HG03442 (cell line): ENCODE measurements at regions not wholly inside any gene's neighbourhood (a gene's known extent, or its start where the extent isn't known, plus 50 kb on each side); places are given as distances from the start of the nearest gene placed in this dataset.
"Not testable (repeated sequence)": the region's sequence is repeated elsewhere in the genome, so short reads cannot be mapped to it uniquely, and the experiment has no call there.

Source experiments
- ATAC-seq: cut with Tn5 transposase; IDR thresholded peaks from one replicate; pipeline ENCODE4 v1.9.1; 2021; ENCODE audit warnings: mild to moderate bottlenecking, moderate library complexity; ENCODE audit not compliant: unreplicated experiment

GRCh38 chr4:116688536-116688935 lies 396.8 kb downstream of the TRAM1L1 start:
- no peak for ATAC-seq

GRCh38 chr4:116668190-116668589 lies 417.2 kb downstream of the TRAM1L1 start:
- no peak for ATAC-seq

- no peak for ATAC-seq
These were observed 419.7 kb downstream of the TRAM1L1 start for GRCh38 chr4:116665716-116666115.

- ATAC-seq = no peak
These were observed 421.2 kb downstream of the TRAM1L1 start for GRCh38 chr4:116664198-116664597.

GRCh38 chr4:116639070-116639577 lies 446.3 kb downstream of the TRAM1L1 start:
- no peak for ATAC-seq

- no peak for ATAC-seq
These were observed 446.8 kb downstream of the TRAM1L1 start for GRCh38 chr4:116638592-116638991.

GRCh38 chr4:116636917-116637316 lies 448.5 kb downstream of the TRAM1L1 start:
- ATAC-seq = peak; percentile 97

GRCh38 chr4:116632269-116632668 lies 453.1 kb downstream of the TRAM1L1 start:
- ATAC-seq = no peak

GRCh38 chr4:116628598-116628997 lies 456.8 kb downstream of the TRAM1L1 start:
- ATAC-seq = no peak

- no peak for ATAC-seq
These were observed 457.8 kb downstream of the TRAM1L1 start for GRCh38 chr4:116627545-116627944.

GRCh38 chr4:116619508-116619907 lies 465.9 kb downstream of the TRAM1L1 start:
- ATAC-seq = not testable (repeated sequence)

- no peak for ATAC-seq
These were observed 466.7 kb downstream of the TRAM1L1 start for GRCh38 chr4:116618638-116619037.

GRCh38 chr4:116603096-116603495 lies 482.3 kb downstream of the TRAM1L1 start:
- ATAC-seq = no peak

- ATAC-seq = no peak
These were observed 485.5 kb downstream of the TRAM1L1 start for GRCh38 chr4:116599859-116600258.

GRCh38 chr4:116598980-116599789 lies 486.2 kb downstream of the TRAM1L1 start:
- ATAC-seq = no peak

- no peak for ATAC-seq
These were observed 487.0 kb downstream of the TRAM1L1 start for GRCh38 chr4:116598155-116598979.

- ATAC-seq = no peak
These were observed 494.7 kb downstream of the TRAM1L1 start for GRCh38 chr4:116590648-116591047.

GRCh38 chr4:116588783-116589182 lies 496.6 kb downstream of the TRAM1L1 start:
- ATAC-seq = no peak

- ATAC-seq = no peak
These were observed 500.1 kb downstream of the TRAM1L1 start for GRCh38 chr4:116585246-116585645.

- ATAC-seq = no peak
These were observed 508.1 kb downstream of the TRAM1L1 start for GRCh38 chr4:116577321-116577720.

GRCh38 chr4:116573540-116573939 lies 511.8 kb downstream of the TRAM1L1 start:
- no peak for ATAC-seq

- no peak for ATAC-seq
These were observed 523.6 kb downstream of the TRAM1L1 start for GRCh38 chr4:116561768-116562167.
